ENCODE measurements at regions not wholly inside any gene's neighbourhood (a gene's known extent, or its start where the extent isn't known, plus 50 kb on each side); places are given as distances from the start of the nearest gene placed in this dataset.

GRCh38 chr19:30719189-30719998 is 347.2 kb downstream of the ZNF536 start:
- DNase-seq = no peak

DNA sequence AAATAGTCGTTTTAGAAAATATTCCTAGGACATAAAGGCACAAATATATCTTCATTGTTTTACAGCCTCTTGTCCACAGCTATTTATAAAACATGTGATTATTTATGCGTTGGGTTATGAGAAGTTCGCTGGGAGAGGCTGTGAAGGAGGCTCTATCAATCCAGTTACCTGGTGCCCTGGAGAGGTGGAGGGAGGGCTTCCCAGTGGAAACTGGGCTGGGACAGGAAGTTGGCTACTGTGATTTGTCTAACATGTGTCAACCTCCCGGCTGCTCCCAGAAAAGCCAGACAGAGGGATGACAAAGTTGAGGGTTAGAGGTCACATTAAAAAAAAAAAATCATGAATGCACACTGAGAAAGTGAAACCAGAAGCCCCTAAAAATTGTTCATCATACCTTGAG is 346.5 kb downstream of the ZNF536 start:
- DNase-seq = no peak

DNA sequence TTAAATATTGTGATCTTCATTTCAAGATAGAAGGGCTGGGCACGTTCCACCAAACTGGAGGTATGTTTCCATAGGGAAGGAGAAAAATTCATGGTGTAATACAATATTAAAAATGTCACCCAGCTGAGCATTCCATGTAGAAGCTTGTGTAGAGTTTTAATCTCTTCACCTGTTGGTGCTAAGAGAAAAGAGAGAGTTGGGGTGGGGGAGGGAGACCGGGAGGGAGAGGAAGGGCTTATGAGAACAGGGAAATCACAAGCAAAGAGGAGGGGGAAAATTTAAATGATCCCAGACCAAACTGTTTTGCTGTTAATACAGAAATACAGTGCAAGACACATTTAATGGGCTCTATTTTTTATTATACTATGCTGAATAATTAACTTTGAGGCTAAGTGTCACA is 345.8 kb downstream of the ZNF536 start:
- DNase-seq = no peak

GRCh38 chr19:30717381-30717780 is 345.2 kb downstream of the ZNF536 start:
- DNase-seq = no peak

DNA sequence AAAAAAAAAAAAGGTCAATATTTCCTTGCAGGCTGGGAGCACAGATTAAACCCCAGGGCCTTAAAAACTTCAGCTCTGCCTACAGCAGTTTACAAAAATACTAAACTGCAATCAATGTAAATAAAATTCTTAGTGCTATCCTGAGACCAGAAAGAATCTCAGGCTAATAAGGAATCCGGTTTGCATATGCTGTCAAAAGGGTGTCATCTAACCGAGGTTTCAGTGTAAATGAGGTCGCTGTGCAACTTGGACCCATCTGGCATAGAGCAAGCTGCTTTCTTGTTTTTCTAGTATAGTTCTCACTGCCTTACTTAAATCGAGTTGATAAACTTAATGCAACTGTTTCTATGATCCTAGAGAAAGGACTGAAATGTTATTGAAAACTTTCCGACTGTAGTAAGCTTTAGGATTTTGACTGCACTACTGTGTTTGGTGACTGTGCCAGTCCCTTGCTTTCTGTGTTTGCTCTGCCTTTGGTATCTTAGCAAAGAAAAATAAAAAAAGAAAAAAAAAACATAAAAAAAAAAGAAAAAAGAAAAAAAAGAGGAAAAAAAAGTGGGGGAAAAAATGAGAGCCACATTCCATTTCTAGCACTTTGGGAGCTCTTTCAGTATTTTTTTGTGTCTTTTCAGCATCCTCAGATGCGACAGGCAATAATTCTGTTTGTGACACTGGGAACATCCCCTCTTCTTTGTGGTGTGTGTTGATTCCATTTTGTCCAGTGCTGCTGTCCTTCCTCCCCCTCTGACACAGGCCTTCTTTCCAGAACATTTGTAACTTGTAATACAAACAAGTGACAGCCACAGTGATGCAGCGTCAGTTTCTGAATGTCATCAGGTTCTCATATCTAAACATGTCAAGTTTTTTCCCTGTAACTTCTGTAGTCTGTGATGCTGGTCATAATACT is 340.5 kb downstream of the ZNF536 start:
- DNase-seq = no peak

- DNase-seq = no peak
Measured at GRCh38 chr19:30711826-30712225, 339.6 kb downstream of the ZNF536 start.

DNA sequence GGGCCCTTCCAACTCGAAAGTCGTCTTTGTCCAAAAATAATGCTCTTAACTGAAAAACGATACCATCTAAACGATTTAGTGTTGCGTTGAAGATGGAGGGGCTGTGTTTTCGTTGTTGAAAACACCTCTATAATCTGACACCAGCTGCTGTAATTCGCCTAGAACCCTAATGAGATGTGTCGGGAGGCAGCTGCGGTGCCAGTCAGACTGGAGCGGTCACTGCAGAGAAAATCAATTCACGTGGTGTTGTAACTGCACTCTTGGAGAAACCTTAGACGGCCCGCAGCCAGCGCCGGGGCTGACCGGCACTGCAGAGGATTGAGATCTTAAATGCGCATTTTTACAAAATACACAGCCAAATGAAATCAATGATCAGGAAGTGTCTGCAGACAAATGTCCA is 339.1 kb downstream of the ZNF536 start:
- no peak for DNase-seq

- DNase-seq = no peak
Measured at GRCh38 chr19:30710721-30711120, 338.5 kb downstream of the ZNF536 start.

DNA sequence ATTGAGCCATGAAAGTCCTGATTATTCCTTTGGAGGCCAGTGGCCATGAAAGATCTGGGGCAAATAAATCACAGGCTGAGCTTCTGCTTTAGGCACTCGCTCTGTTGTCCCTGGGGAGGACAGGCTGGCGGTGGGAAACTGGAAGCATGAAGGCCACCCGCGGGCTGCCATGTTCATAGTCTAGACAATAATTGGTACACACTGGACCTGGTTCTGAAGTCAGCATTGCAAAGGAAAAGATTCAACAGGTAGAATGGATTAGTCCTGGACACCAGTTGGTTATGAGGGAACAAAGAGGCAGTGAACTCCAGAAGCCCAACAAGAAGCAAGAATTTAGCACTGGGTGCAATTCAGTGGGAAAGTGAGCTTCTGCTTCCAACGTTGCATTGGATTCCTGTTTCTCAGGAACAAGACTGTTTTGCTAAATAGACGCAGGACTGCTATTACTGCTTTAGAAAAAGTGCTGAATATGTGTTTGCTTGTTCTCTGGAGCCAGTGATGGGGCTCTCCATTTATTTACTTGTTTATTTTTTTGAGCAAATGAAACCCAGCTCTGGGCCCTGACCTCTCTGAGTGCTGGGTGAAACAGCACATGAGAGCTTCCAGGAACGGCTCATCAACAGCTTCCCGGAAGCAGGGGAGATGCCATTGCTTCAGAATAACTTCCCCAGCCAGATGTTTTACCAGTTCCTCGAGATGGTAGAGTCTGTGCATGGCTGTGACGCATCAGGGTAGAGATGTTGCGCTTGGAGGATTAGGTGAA is 336.4 kb downstream of the ZNF536 start:
- no peak for DNase-seq

DNA sequence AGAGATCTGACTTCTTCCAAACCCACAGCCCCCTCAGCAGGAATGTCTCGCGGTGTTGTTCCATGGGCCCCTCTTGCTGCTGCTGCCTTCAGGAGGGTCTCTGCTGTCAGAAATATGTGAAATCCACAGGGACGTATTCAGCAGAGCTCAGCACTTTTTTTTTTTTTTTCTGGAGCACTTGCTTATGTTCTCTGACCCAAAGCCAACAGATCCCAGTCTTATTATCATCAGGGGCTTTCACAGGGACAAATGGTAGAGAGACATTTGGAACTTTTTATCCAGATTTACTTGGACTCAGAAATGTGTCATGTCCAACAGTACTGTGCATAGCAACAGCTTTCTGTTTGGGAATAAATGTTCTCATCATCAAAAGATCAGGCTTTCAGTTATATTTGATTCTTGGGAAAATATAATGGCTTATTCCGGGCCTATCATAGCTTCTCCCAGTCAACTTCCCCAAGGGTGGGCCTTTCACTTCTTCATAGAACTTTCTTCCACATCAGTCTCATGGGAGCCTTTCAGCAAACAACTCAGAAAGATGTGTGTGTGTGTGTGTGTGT is 332.7 kb downstream of the ZNF536 start:
- no peak for DNase-seq

DNA sequence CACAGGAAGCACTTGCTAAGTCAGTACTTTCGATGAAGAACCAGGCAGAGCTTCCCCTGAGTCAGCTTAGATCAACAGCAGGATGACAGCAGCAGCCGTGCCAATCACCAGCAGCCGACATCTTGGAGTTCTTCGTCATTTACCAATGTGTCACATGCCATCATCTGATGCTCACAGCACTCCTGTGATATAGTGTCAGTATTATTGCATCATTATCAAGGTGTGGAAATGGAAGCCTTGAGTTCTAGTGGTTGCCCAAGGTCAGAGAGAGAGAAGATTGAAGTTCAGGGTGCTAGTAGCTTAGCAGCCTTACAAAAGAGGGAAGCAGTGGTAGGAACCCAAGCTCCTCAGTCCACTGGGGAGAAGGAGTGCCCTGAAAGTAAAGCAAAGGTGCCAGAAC is 331.5 kb downstream of the ZNF536 start:
- DNase-seq = no peak

- DNase-seq = no peak
Measured at GRCh38 chr19:30701178-30701577, 329.0 kb downstream of the ZNF536 start.

DNA sequence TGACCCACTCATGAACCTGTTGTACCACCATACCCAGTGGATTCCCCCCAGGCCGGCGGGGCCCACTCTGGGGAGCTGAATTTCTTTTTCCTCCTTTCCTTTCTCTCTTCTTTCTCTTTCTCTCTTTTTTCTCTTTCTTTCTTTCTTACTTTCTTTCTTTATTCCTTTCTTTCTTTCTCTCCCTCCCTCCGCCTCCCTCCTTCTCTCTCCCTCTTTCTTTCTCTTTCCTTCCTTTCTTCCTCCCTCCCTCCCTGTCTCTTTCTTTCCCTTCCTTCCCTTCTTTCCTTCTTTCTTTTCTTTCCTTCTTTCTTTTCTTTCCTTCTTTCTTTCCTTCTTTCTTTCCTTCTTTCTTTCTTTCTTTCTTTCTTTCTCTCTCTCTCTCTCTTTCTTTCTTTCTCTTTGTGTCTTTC is 327.7 kb downstream of the ZNF536 start:
- DNase-seq = no peak

GRCh38 chr19:30696514-30696913 is 324.3 kb downstream of the ZNF536 start:
- DNase-seq = no peak

DNA sequence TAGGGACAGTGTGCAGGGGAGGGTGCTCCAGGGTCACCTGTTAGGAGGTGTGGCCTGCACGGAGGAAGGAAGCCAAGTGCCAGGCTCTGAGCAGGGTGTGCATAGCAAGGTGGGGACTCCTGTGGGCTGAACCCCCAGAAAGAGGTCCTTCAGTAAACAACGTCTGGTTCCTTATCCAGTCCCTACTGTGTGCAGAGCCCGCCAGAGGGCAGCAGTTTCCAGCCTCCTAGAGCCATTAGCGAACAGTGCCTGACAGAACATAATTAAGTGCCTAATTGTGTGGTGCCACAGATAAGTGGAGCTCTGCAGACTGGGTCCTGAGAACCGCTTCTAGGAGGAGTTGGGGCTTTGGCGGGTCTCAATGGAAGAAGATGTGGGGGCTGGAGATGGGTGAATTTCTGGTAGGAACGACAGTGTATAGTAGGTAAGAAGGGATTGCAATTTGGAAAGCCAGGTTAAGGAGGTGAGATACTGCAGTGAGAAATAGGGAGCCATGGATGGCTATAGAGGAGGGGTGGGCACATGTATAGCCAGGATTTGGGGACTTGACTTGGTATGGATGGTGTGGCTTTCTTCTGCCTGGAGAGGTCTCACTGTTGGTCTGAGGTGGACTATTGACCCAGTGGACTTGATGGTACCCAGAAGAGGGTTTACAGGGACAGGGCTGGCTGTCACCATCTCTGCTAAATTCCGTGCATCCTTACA is 323.1 kb downstream of the ZNF536 start:
- DNase-seq = no peak

- no peak for DNase-seq
Measured at GRCh38 chr19:30694156-30694755, 322.1 kb downstream of the ZNF536 start.

DNA sequence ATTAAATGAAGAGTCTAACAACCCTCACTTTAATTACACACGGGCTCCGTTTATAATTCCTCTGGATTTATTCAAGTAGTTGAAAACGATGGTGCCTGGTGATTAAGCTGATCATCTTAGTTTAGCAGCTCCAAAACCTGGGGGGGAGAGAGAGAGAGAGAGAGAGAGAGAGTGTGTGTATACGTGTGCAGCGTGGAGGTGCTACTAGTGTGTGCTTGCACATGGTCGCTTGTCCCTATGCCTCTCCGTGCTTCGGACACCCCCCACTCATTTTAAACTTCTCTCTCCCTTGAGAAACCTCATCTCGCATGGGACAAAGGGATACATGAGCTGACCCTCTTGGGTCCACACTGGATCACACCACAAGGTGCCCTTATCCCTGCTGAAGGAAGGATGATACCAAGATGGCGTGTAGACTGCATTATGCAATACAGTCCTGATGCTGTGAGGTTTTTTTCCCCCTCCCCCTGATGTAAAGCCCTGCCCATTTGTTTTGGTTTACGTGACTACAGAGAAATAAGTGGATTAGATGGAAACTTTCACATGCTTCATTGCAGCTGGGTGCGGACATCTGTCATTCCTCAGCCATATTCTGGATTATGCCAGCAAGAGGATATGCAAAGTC is 320.8 kb downstream of the ZNF536 start:
- DNase-seq = no peak

- no peak for DNase-seq
Measured at GRCh38 chr19:30692181-30692811, 320.1 kb downstream of the ZNF536 start.

DNA sequence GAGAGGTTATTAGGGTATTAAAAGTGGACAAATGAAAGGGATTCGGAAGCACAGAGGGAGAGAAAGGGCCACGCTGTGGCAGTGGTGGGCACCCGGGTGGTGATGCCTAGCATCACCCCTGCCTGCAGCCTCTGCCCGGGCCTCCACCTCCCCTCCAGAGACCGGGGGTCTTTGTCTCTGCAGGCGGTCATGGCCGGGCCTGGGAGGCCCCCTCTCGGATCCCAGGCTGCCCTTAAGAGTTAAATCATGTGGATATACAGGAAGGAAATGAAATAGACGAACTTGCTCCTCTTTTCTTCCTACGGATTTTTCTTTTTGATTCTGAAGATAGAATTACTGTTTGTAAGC is 319.6 kb downstream of the ZNF536 start:
- no peak for DNase-seq

DNA sequence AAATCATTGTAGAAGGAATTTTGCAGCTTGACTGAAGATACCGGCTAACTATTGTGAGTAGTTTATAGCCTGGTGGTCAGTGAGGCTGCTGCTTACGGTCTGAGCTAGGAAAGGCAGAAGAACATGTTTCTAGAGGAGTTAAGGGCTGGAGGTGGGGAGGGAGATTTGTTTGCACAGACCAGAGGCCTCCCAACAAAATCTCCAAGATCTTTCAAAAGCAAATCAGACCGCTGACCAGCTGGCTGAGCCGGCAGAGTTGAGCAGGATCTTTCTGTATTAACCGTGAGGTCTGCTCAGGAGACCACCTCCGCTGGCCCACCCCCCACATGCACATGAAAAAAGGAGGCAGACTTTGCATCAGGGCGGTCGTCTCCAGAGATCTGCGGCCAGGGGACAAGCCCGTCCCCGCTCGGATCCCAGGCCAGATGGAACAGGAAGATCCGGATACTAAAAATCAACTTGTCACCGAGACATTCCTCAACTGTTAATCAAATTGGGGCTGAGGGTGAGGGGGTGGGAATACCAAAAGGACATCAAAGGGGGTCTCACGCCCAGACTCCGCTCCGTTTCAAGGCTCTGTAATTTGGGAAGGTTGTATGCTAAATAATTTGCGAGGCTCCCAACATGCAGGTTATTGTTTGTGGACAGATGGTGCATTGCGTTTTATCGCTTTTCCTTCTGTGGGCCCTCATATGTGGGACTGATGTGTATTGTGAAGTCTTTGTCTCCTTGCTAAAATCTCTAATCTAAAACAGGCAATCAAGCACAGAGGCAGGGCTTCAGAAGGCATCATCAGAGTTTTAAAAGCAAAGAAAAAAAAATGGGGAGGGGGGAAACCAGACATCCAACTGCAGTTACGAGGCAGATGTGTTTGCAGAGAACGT is 319.0 kb downstream of the ZNF536 start:
- DNase-seq = no peak
